ENCODE measurements at regions not wholly inside any gene's neighbourhood (a gene's known extent, or its start where the extent isn't known, plus 50 kb on each side); places are given as distances from the start of the nearest gene placed in this dataset.
A peak's percentile ranks its signal among the peaks of the same experiment; 100 is the strongest.
"Not testable (repeated sequence)": the region's sequence is repeated elsewhere in the genome, so short reads cannot be mapped to it uniquely, and the experiment has no call there.

DNA sequence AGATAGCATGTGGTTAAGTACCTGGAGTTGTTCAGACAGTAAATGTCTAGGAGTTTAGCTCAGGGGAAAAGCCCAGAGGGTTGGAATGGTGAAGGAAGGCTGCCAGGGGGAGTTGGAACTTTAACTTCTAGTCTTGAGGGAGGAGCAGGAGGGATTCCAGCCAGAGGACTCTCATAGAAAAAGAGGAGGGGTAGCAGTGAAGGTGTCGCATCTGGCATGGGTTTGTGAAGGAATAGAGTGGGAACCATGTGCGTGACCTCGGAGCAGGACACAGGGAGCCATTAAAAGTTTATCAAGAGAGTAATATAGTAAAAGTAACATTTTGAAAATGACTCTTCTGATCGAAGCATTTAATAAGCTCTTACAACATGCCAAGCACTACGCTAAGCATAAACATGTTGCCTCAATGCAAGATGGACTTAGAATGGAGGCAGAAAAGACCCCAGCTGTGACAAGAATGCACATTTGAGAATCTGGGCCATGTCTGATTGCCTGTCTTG lies 632.4 kb upstream of the CAMK1G start:
- no peak for ATAC-seq
- Mint-ChIP-seq H3K9me3 (peaks cover 7% of the 10 kb centered on the region), H3K4me1 (no peaks in the 10 kb centered on the region), H3K27ac (no peak overlapping the region), H3K36me3 (no peaks in the 10 kb centered on the region), H3K4me3 (no peak overlapping the region)
- no peak for DNase-seq (ENCODE audit: low spot score in 2 of 2)

DNA sequence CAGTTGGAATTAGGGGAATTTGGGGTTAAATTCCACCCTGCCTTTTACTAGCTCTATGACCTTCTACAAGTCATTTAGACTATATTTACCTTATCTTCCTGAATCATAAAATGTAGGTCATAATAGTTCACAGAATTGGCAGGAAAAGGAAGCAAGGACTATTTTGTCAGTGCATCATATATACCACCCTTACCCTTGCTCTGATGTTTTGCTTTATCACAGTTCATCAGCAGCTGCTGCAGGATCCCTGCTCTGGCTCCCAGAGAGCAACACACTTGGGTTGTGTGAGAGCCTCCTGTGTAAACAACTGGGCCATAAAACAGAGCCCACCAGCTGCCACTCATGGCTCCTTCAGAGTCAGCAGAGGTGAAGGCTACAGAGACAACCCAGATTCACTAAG lies 631.6 kb upstream of the CAMK1G start:
- H3K4me1 Mint-ChIP-seq = no peaks in the 10 kb centered on the region
- H3K36me3 Mint-ChIP-seq = no peaks in the 10 kb centered on the region
- H3K4me3 Mint-ChIP-seq = no peak overlapping the region
- no peak for ATAC-seq
- H3K27ac Mint-ChIP-seq = no peak overlapping the region
- DNase-seq (ENCODE audit: low spot score in 2 of 2) = no peak
- peaks cover 12% of the 10 kb centered on the region for H3K9me3 Mint-ChIP-seq

DNA sequence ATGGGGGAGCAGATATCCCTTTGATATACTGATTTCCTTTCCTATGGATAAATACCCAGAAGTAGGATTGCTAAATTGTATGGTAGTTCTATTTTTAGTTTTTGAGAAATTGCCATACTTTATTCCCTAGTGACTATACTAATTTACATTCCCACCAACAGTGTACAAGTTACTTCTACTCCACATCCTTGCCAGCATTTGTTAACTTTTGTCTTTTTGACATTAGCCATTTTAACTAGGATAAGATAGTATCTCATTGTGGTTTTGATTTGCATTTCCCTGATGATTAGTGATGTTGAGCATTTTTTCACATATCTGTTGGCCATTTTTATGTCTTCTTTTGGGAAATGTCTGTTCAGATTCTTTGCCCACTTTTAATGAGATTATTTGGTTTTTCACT lies 620.6 kb upstream of the CAMK1G start:
- no peak for DNase-seq (ENCODE audit: low spot score in 2 of 2)
- H3K4me3 Mint-ChIP-seq = no peak overlapping the region
- H3K27ac Mint-ChIP-seq = no peak overlapping the region
- no peaks in the 10 kb centered on the region for H3K36me3 Mint-ChIP-seq
- H3K9me3 Mint-ChIP-seq = peaks cover 15% of the 10 kb centered on the region
- no peaks in the 10 kb centered on the region for H3K4me1 Mint-ChIP-seq
- no peak for ATAC-seq

DNA sequence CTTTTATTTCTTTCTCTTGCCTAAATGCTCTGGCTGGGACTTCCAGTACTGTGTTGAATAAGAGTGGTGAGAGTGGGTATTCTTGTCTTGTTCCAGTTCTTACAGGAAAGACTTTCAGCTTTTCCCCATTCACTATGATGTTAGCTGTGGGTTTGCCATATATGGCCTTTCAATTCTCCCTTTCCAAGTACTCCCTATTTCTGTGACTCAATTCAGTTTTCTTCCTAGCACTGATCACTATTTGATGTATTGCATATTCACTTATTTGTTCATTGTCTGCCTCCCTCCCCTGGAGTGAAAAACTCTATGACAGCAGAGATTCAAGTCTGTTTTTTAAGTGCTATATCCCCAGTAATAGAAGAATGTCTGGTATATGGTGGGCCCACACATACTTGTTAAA lies 618.2 kb upstream of the CAMK1G start:
- DNase-seq (ENCODE audit: low spot score in 2 of 2) (no peak), ATAC-seq (no peak)
- Mint-ChIP-seq H3K27ac (no peak overlapping the region), H3K36me3 (no peaks in the 10 kb centered on the region), H3K4me3 (no peak overlapping the region), H3K4me1 (no peaks in the 10 kb centered on the region), H3K9me3 (peaks cover 8% of the 10 kb centered on the region)

DNA sequence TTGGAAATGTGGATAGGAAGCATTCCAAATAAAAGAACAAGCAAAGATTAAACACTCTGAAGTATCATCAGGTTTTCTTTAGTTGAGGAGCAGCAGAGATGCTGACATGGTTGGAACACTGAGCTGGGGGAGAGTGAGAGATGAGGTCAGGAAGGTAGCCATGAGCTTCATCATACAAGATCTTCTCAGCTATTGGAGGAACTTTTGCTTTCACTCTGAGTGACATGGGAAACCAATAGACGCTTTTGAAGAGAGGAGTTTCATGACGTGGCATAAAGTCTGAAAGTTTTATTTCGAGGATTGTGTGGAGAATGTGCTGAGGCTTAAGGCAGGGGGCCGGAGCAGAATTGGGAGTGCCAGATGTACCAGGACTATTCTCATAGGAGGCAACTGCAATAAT lies 616.2 kb upstream of the CAMK1G start:
- no peak overlapping the region for H3K27ac Mint-ChIP-seq
- no peak for DNase-seq (ENCODE audit: low spot score in 2 of 2)
- no peak overlapping the region for H3K4me3 Mint-ChIP-seq
- H3K9me3 Mint-ChIP-seq = peaks cover 2% of the 10 kb centered on the region
- no peak for ATAC-seq
- no peaks in the 10 kb centered on the region for H3K4me1 Mint-ChIP-seq
- no peaks in the 10 kb centered on the region for H3K36me3 Mint-ChIP-seq

DNA sequence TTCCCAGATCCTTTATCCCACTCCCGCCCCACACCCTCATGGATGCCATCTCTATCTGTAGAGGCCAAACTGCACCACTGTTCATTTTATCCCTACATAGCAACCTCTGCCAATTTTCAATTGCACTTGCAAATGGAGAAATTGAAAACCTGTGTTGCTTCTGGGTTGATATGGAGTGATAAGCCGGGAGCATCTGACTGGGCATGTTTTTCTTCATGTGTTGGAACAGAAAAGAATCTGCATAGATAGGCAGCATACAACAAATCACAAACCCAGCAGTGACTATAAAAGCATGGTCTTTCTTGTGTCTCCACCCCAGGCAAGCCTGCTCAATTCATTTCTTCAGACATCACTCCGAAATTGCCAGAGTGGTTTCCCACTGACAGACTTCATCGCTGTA lies 608.8 kb upstream of the CAMK1G start:
- Mint-ChIP-seq H3K27ac (no peak overlapping the region), H3K4me3 (no peak overlapping the region)

DNA sequence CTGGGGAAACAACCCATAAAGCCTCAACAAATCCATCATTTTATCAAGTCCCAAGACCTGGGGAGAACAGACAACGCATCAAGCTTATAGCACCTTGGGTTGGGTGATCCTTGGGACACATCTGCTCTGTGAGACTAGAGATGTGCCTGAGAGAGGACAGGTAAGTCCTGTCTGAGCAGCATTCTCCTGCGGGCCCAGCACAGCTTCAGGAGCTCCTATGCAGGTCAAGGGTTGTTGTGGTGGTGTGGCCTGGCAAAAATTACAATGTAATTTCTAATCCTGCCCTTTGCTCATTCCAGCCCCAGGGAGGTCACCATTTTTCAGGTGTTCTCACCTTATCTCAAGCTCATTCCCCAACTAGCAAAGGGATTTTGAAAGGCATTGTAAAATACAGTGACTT lies 608.1 kb upstream of the CAMK1G start:
- DNase-seq (ENCODE audit: low spot score in 2 of 2) (no peak), ATAC-seq (no peak)
- H3K9me3 Mint-ChIP-seq = no peaks in the 10 kb centered on the region
- no peak overlapping the region for H3K4me3 Mint-ChIP-seq
- H3K4me1 Mint-ChIP-seq = no peaks in the 10 kb centered on the region
- no peak overlapping the region for H3K27ac Mint-ChIP-seq
- H3K36me3 Mint-ChIP-seq = no peaks in the 10 kb centered on the region

More for the DNA sequence above, 608.8 kb upstream of the CAMK1G start:
- ATAC-seq = no peak
- Mint-ChIP-seq H3K36me3 (no peaks in the 10 kb centered on the region), H3K9me3 (no peaks in the 10 kb centered on the region), H3K4me1 (no peaks in the 10 kb centered on the region)
- DNase-seq (ENCODE audit: low spot score in 2 of 2) = no peak

DNA sequence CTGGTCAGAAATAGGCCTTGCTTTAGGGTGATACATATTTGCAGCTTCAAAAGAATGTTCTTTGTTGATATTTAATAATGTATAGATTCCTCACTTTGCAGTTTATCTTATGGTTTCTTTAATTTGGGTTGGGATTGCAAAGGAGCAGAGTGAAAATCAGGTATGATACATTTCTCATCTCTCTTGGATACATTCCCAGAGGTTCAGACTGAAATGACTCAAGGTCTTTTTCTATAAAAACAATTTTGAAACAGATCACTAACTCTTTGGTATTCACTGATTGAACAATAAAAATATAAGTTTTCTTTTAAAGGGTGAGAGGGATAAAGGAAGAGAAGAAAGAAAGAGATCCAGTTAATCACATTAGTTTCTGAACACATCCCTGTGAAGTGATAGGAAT lies 606.5 kb upstream of the CAMK1G start:
- no peaks in the 10 kb centered on the region for H3K9me3 Mint-ChIP-seq
- H3K27ac Mint-ChIP-seq = no peak overlapping the region
- DNase-seq (ENCODE audit: low spot score in 2 of 2) (no peak), ATAC-seq (no peak)
- no peak overlapping the region for H3K4me3 Mint-ChIP-seq
- no peaks in the 10 kb centered on the region for H3K36me3 Mint-ChIP-seq
- no peaks in the 10 kb centered on the region for H3K4me1 Mint-ChIP-seq

DNA sequence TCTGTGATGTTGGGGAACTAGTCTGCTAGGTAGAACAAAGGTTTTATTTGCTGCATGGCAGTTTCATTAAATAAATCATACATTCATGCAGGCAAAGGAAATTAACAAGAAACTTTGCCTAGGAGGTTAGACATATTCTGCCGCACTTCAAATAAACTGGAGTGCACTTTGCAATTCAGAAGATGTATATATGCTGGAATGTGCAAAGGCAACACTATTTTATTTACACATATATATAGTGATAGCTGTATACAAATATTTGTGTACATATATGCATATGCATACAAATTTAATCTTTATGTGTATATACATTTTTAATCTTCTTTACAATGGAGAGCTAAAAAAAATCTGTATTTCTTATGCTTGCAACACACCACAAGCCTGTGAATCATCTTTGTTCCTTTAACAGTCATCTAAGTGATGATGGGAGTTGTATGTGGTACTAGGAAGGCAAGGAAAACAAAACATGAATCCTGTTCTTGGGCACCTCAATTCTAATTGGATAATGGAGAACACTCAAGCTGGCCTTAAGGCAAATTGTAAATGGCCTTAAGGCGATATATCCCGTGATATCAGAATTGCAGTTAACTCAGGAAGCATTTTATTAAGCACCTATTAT lies 605.8 kb upstream of the CAMK1G start:
- no peak for DNase-seq (ENCODE audit: low spot score in 2 of 2)
- Mint-ChIP-seq H3K36me3 (no peaks in the 10 kb centered on the region), H3K4me3 (no peak overlapping the region), H3K27ac (no peak overlapping the region), H3K9me3 (no peaks in the 10 kb centered on the region), H3K4me1 (no peaks in the 10 kb centered on the region)
- no peak for ATAC-seq

DNA sequence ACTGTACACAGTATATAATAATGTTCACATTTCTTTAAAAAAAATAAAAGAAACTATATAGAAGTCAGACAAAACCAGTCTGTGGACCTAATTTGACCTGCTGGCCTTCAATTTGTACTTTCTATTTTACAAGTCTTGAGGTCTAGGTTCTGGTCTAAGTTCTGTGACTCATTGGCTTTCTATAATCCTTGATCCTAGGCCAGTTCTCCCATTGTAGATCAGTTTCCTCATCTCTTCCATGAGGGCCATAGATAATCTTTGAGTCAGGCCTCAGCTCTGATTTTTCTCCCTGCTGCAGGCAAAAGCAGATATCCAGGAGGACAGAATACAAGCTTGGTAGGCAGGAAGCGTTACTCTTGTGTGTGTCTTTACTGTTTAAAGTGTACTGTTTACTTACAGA lies 603.7 kb upstream of the CAMK1G start:
- Mint-ChIP-seq H3K4me1 (no peaks in the 10 kb centered on the region), H3K4me3 (no peak overlapping the region), H3K9me3 (no peaks in the 10 kb centered on the region), H3K36me3 (no peaks in the 10 kb centered on the region), H3K27ac (no peak overlapping the region)
- ATAC-seq = no peak
- no peak for DNase-seq (ENCODE audit: low spot score in 2 of 2)

DNA sequence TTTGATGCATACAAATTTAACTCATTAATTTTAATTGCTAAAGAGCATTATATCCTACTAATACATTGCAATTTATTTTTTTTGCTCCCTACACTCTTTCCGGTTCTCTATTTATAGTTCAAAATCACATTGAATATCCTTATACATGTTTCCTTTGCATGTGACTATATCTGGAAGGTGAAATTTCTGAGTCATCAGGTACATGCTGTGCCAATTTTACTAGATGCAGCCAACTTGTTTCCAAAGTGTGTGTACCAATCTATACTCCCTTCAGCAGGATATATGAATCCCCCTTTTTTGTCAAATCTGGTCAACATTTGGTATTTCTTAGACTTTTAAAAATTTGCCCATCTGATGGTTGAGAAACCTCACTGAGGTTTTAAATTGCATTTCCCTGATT lies 602.9 kb upstream of the CAMK1G start:
- DNase-seq (ENCODE audit: low spot score in 2 of 2) = no peak
- no peak for ATAC-seq
- no peaks in the 10 kb centered on the region for H3K36me3 Mint-ChIP-seq
- H3K9me3 Mint-ChIP-seq = no peaks in the 10 kb centered on the region
- H3K4me3 Mint-ChIP-seq = no peak overlapping the region
- no peak overlapping the region for H3K27ac Mint-ChIP-seq
- no peaks in the 10 kb centered on the region for H3K4me1 Mint-ChIP-seq

DNA sequence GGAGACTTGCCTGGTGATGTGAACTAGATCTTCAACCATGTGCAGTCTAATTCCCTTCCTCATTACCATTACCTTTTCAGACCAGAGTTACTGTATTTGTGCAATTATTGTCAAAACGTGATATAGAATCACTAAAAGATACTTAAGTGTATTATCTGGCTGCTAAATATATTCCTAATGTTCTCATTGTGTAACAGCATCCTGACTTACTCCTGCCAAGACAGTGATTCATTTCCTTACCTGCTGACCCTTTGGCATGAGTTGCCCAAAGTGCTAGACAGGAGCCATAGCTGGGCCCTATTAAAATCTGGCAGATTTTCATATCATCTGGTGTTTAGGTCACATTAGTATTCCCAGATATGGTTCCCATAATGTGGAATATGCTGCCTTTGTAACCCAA lies 598.3 kb upstream of the CAMK1G start:
- ATAC-seq = no peak
- Mint-ChIP-seq H3K9me3 (peaks cover 2% of the 10 kb centered on the region), H3K27ac (no peak overlapping the region), H3K4me3 (no peak overlapping the region), H3K36me3 (no peaks in the 10 kb centered on the region), H3K4me1 (peaks cover 7% of the 10 kb centered on the region)
- no peak for DNase-seq (ENCODE audit: low spot score in 2 of 2)

DNA sequence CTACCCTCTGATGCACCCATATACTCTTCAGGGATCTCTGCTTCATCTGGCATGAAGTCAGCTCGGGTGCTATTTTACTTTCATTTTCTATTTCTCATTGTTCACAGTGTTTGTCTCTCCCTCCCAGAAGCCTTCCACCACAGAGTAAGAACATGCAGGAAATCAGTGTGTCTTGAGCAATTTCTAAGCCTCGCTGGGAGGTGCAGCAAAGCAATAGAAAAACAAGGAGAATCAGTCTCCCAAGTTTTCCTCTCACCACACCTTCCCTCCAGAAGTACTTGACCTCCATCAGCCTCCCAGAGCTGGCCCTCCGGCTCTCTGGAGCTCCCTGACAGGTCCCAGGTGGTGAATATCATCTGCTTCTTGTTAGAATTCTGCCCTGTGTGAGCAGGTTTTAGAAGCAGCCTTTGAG lies 594.7 kb upstream of the CAMK1G start:
- Mint-ChIP-seq H3K36me3 (no peaks in the 10 kb centered on the region), H3K9me3 (peaks cover 2% of the 10 kb centered on the region), H3K27ac (peak overlapping the region; percentile 48), H3K4me1 (peaks cover 7% of the 10 kb centered on the region), H3K4me3 (peak overlapping the region; percentile 41)
- DNase-seq (ENCODE audit: low spot score in 2 of 2) (peak in 1 of 2 donors; percentile 50), ATAC-seq (peak; percentile 77)

DNA sequence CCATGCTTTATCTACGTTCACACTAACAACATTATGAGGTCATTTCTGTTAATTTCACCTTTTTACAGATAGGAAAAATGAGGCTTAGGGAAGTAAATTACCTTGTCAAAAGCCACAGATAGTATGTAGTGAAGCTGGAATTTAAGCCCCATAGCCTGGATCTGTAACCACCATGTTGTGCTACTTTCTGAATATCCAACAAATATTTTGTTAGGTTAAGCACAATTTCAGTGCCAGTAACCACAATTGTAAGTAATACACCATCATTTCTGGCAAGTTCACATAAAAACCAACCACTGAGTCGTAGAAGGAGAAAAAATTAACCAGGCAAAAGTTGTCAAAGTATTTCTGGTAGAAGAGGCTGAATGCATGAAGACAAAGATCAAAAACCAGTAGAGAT lies 593.1 kb upstream of the CAMK1G start:
- H3K4me1 Mint-ChIP-seq = peaks cover 7% of the 10 kb centered on the region
- no peaks in the 10 kb centered on the region for H3K36me3 Mint-ChIP-seq
- no peak for DNase-seq (ENCODE audit: low spot score in 2 of 2)
- H3K4me3 Mint-ChIP-seq = no peak overlapping the region
- ATAC-seq = no peak
- no peak overlapping the region for H3K27ac Mint-ChIP-seq
- peaks cover 2% of the 10 kb centered on the region for H3K9me3 Mint-ChIP-seq

DNA sequence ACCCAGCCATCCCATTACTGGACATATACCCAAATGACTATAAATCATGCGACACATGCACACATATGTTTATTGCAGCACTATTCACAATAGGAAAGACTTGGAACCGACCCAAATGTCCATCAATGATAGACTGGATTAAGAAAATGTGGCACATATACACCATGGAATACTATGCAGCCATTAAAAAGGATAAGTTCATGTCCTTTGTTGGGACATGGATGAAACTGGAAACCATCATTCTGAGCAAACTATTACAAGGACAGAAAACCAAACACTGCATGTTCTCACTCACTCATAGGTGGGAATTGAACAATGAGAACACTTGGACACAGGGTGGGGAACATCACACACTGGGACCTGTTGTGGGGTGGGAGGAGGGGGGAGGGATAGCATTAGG lies 586.5 kb upstream of the CAMK1G start:
- H3K4me1 Mint-ChIP-seq; ATAC-seq; DNase-seq (ENCODE audit: low spot score in 2 of 2); H3K4me3 Mint-ChIP-seq; H3K9me3 Mint-ChIP-seq; H3K27ac Mint-ChIP-seq; H3K36me3 Mint-ChIP-seq: not testable (repeated sequence)

DNA sequence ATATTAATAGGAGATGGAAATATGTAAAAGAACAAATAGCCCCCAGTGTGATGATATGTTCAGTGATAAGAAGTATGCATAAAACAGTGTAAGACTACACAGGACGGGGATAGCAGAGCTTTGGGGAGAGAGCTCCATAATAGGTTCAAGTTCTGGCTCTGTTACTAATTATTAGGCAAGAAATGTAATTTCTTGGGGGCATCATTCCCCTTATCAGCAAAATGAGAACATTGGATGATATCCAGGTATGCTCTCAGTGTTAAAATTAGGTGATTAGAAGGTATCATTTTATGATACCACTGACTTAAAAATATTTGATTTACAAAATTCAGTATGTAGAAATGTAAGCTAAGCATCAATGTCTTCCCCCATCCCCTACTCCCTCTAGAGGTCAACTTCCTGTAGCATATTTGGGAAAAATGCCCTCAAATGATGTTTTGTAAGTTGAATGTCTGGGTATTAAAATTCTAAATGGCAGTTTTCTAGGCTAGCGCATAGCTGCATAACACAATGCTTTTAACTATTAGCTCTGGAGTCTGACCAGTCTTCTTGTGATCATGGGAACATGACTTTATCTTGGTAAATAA lies 585.7 kb upstream of the CAMK1G start:
- Mint-ChIP-seq H3K4me1 (no peaks in the 10 kb centered on the region), H3K9me3 (no peaks in the 10 kb centered on the region), H3K36me3 (no peaks in the 10 kb centered on the region), H3K27ac (no peak overlapping the region), H3K4me3 (no peak overlapping the region)
- ATAC-seq = no peak
- DNase-seq (ENCODE audit: low spot score in 2 of 2) = no peak
